Fibroblast of lung (primary cell): ENCODE measurements at regions not wholly inside any gene's neighbourhood (a gene's known extent, or its start where the extent isn't known, plus 50 kb on each side); places are given as distances from the start of the nearest gene placed in this dataset.

Experiments
- EZH2 ChIP-seq: IDR thresholded peaks from 2 replicates; pipeline ENCODE4 v1.5.1; 2012; ENCODE audit warnings: low read length, control low read depth, mild to moderate bottlenecking; ENCODE audit errors: missing control alignments
- TF ChIP-seq, protein P1 (sequence below), 2 donors: IDR thresholded peaks in 1 of 2; conservative IDR thresholded peaks in 1 of 2; 1 replicate in 1 of 2; 2 replicates in 1 of 2; pipeline ENCODE4 v1.5.1; 2011 to 2012; ENCODE audit warnings: low read length in 2 of 2, control low read depth in 1 of 2, inconsistent platforms in 1 of 2, low read depth in 1 of 2, mild to moderate bottlenecking in 1 of 2

DNA sequence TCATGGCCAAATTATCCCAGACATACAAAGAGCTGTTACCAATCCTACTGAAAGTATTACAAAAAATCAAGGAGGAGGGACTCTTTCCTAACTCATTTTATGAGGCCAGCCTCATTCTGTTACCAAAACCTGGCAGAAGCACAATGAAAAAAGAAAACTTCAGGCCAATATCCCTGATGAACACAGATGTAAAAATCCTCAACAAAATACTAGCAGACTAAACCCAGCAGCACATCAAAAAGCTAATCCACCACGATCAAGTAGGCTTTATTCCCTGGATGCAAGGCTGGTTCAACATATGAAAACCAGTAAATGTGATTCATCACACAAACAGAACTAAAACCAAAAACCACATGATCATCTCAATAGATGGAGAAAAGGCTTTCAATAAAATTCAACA is 109.2 kb downstream of the C6orf118 start:
- TF ChIP-seq, protein P1, sequence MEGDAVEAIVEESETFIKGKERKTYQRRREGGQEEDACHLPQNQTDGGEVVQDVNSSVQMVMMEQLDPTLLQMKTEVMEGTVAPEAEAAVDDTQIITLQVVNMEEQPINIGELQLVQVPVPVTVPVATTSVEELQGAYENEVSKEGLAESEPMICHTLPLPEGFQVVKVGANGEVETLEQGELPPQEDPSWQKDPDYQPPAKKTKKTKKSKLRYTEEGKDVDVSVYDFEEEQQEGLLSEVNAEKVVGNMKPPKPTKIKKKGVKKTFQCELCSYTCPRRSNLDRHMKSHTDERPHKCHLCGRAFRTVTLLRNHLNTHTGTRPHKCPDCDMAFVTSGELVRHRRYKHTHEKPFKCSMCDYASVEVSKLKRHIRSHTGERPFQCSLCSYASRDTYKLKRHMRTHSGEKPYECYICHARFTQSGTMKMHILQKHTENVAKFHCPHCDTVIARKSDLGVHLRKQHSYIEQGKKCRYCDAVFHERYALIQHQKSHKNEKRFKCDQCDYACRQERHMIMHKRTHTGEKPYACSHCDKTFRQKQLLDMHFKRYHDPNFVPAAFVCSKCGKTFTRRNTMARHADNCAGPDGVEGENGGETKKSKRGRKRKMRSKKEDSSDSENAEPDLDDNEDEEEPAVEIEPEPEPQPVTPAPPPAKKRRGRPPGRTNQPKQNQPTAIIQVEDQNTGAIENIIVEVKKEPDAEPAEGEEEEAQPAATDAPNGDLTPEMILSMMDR (conservative IDR thresholded peaks at IDR 0.05 in 1 of 2, IDR thresholded peaks at IDR 0.05 in 1 of 2; ENCODE audit: low read depth in 1 of 2, low read length in 2 of 2), result no peak
- no peak for TF ChIP-seq EZH2
